ENCODE measurements at regions not wholly inside any gene's neighbourhood (a gene's known extent, or its start where the extent isn't known, plus 50 kb on each side); places are given as distances from the start of the nearest gene placed in this dataset.

GRCh38 chr12:91918431-91918830, 227.2 kb downstream of the BTG1 start:
- Histone ChIP-seq H3K9ac (no peak overlapping the region), H3K4me2 (no peak overlapping the region)

DNA sequence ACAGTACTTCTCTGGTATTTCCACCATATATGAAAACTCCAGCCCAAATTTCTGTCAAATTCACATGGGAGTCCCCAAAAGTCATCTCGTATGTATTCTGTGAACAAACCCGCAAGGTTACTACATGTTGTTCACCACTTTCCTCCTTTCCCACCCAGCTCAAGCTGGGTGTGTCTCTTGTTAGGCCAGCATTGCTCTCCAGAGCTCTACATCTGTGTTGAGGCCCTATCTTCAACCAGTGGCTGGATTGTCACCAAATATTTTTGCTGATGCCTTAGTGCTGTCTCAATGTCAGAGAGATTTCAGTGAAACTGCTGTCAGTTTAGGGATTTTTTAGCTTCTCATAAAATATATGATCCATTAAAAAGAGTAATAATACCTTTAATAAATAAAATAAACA, 230.9 kb downstream of the BTG1 start:
- no peaks in the 10 kb centered on the region for H4K20me1 ChIP-seq (ENCODE audit: insufficient read depth)
- no peaks in the 10 kb centered on the region for H3K36me3 ChIP-seq (ENCODE audit: insufficient read depth)
- H2AFZ ChIP-seq (ENCODE audit: low read depth): no peak overlapping the region
- no peak overlapping the region for H3K4me2 ChIP-seq
- no peaks in the 10 kb centered on the region for H3K27me3 ChIP-seq (ENCODE audit: insufficient read depth, low read depth)
- H3K4me3 ChIP-seq (IDR thresholded peaks at IDR 0.05; ENCODE audit: insufficient read depth, low read depth, low read length): no peak overlapping the region
- H3K79me2 ChIP-seq (ENCODE audit: insufficient read depth, low read depth): no peaks in the 10 kb centered on the region
- H3K9ac ChIP-seq: no peak overlapping the region
- TF ChIP-seq, protein P1, sequence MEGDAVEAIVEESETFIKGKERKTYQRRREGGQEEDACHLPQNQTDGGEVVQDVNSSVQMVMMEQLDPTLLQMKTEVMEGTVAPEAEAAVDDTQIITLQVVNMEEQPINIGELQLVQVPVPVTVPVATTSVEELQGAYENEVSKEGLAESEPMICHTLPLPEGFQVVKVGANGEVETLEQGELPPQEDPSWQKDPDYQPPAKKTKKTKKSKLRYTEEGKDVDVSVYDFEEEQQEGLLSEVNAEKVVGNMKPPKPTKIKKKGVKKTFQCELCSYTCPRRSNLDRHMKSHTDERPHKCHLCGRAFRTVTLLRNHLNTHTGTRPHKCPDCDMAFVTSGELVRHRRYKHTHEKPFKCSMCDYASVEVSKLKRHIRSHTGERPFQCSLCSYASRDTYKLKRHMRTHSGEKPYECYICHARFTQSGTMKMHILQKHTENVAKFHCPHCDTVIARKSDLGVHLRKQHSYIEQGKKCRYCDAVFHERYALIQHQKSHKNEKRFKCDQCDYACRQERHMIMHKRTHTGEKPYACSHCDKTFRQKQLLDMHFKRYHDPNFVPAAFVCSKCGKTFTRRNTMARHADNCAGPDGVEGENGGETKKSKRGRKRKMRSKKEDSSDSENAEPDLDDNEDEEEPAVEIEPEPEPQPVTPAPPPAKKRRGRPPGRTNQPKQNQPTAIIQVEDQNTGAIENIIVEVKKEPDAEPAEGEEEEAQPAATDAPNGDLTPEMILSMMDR (conservative IDR thresholded peaks at IDR 0.05; ENCODE audit: low read depth, low read length): no peak
- H3K4me1 ChIP-seq (ENCODE audit: low read depth, poor library complexity, severe bottlenecking): no peaks in the 10 kb centered on the region
- no peak overlapping the region for H3K27ac ChIP-seq

More at GRCh38 chr12:91918431-91918830, 227.2 kb downstream of the BTG1 start:
- no peaks in the 10 kb centered on the region for H3K4me1 ChIP-seq (ENCODE audit: low read depth, poor library complexity, severe bottlenecking)
- no peak overlapping the region for H2AFZ ChIP-seq (ENCODE audit: low read depth)
- H4K20me1 ChIP-seq (ENCODE audit: insufficient read depth): no peaks in the 10 kb centered on the region
- H3K27ac ChIP-seq: no peak overlapping the region
- no peak overlapping the region for H3K4me3 ChIP-seq (IDR thresholded peaks at IDR 0.05; ENCODE audit: insufficient read depth, low read depth, low read length)
- H3K27me3 ChIP-seq (ENCODE audit: insufficient read depth, low read depth): no peaks in the 10 kb centered on the region
- H3K79me2 ChIP-seq (ENCODE audit: insufficient read depth, low read depth): no peaks in the 10 kb centered on the region
- no peaks in the 10 kb centered on the region for H3K36me3 ChIP-seq (ENCODE audit: insufficient read depth)
- TF ChIP-seq, protein P1 (conservative IDR thresholded peaks at IDR 0.05; ENCODE audit: low read depth, low read length): no peak

GRCh38 chr12:91913651-91914050, 232.0 kb downstream of the BTG1 start:
- H3K79me2 ChIP-seq (ENCODE audit: insufficient read depth, low read depth): no peaks in the 10 kb centered on the region
- H3K4me3 ChIP-seq (IDR thresholded peaks at IDR 0.05; ENCODE audit: insufficient read depth, low read depth, low read length): no peak overlapping the region
- H3K9ac ChIP-seq: no peak overlapping the region
- H3K36me3 ChIP-seq (ENCODE audit: insufficient read depth): no peaks in the 10 kb centered on the region
- TF ChIP-seq, protein P1 (conservative IDR thresholded peaks at IDR 0.05; ENCODE audit: low read depth, low read length): no peak
- H3K4me2 ChIP-seq: no peak overlapping the region
- H4K20me1 ChIP-seq (ENCODE audit: insufficient read depth): no peaks in the 10 kb centered on the region
- no peaks in the 10 kb centered on the region for H3K27me3 ChIP-seq (ENCODE audit: insufficient read depth, low read depth)
- H3K4me1 ChIP-seq (ENCODE audit: low read depth, poor library complexity, severe bottlenecking): no peaks in the 10 kb centered on the region
- H2AFZ ChIP-seq (ENCODE audit: low read depth): no peak overlapping the region
- no peak overlapping the region for H3K27ac ChIP-seq

DNA sequence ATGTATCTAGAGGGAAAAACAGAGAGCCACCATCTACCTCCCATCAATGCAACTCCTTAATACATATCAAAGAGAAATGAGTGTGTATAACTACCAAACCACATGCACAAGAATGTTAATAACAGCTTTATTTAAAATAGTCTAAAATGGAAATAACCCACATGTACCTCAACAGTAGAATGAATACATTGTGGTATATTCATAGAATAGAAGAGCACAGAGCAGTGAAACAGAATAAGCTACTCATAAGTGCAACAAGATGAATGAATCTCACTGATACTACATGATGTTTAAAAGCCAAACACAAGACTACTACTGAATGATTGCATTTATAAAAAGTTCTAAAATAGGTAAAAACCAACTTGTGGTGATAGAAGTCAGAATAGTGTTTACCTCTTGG, 232.5 kb downstream of the BTG1 start:
- no peak overlapping the region for H3K9ac ChIP-seq
- TF ChIP-seq, protein P1 (conservative IDR thresholded peaks at IDR 0.05; ENCODE audit: low read depth, low read length): no peak
- no peaks in the 10 kb centered on the region for H3K79me2 ChIP-seq (ENCODE audit: insufficient read depth, low read depth)
- H4K20me1 ChIP-seq (ENCODE audit: insufficient read depth): no peaks in the 10 kb centered on the region
- no peak overlapping the region for H2AFZ ChIP-seq (ENCODE audit: low read depth)
- no peaks in the 10 kb centered on the region for H3K36me3 ChIP-seq (ENCODE audit: insufficient read depth)
- no peaks in the 10 kb centered on the region for H3K27me3 ChIP-seq (ENCODE audit: insufficient read depth, low read depth)
- no peaks in the 10 kb centered on the region for H3K4me1 ChIP-seq (ENCODE audit: low read depth, poor library complexity, severe bottlenecking)
- no peak overlapping the region for H3K4me2 ChIP-seq
- H3K27ac ChIP-seq: no peak overlapping the region
- no peak overlapping the region for H3K4me3 ChIP-seq (IDR thresholded peaks at IDR 0.05; ENCODE audit: insufficient read depth, low read depth, low read length)

Measured in KMS-11 (cell line).